Muscle layer of colon (tissue), 2 donors: ENCODE measurements at regions not wholly inside any gene's neighbourhood (a gene's known extent, or its start where the extent isn't known, plus 50 kb on each side); places are given as distances from the start of the nearest gene placed in this dataset.

ENCODE experiments used
- H3K27ac ChIP-seq: one replicate; pipeline ENCODE4 v1.7.0; 2013; ENCODE audit warnings: low read depth, mild to moderate bottlenecking, low read length, moderate library complexity
- H3K27me3 ChIP-seq, 2 donors: one replicate each; pipeline ENCODE4 v1.7.0; 2013; ENCODE audit warnings: low read length in 2 of 2, mild to moderate bottlenecking in 2 of 2; ENCODE audit not compliant: insufficient read depth in 2 of 2, control insufficient read depth in 1 of 2
- H3K36me3 ChIP-seq: one replicate; pipeline ENCODE4 v1.7.0; 2013; ENCODE audit warnings: mild to moderate bottlenecking, low read length; ENCODE audit not compliant: insufficient read depth
- H3K4me1 ChIP-seq: one replicate; pipeline ENCODE4 v1.7.0; 2013; ENCODE audit warnings: mild to moderate bottlenecking, low read length; ENCODE audit not compliant: insufficient read depth
- H3K4me3 ChIP-seq, 2 donors: one replicate each; pipeline ENCODE4 v1.7.0; 2013; ENCODE audit warnings: low read length in 2 of 2, low read depth in 1 of 2, mild to moderate bottlenecking in 1 of 2, moderate library complexity in 1 of 2
- H3K9ac ChIP-seq: one replicate; pipeline ENCODE4 v1.7.0; 2013; ENCODE audit warnings: low read length
- H3K9me3 ChIP-seq: one replicate; pipeline ENCODE4 v1.7.0; 2013; ENCODE audit warnings: mild to moderate bottlenecking, low read length
- donor health status: abdominal sarcoma.
- donor health status: Adenocarcinoma of cecum.

DNA sequence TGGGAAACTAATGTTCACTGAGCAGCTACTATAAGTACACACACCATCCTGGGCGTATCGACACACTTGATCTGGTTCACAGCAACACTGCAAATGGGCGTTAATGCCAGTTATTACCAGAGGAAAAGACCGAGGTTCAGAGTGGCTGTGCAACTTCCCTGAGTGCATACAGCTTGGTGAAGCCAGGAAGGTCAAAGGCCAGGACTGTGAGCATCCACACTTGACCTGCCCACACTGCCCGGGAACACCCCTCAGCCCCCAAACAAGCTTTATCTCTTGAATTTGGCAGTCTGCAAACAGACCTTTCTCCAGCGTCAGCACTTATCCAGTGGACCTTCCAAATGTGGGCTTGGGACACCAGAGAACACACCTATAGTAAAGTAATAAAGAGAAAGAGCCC is 312.6 kb downstream of the BCL11B start:
- no peaks in the 10 kb centered on the region for H3K36me3 ChIP-seq
- H3K27ac ChIP-seq = no peak overlapping the region
- H3K9me3 ChIP-seq = no peaks in the 10 kb centered on the region
- H3K4me3 ChIP-seq = no peak overlapping the region
- H3K9ac ChIP-seq = no peak overlapping the region
- no peaks in the 10 kb centered on the region for H3K27me3 ChIP-seq
- H3K4me1 ChIP-seq = no peaks in the 10 kb centered on the region

GRCh38 chr14:98959958-98960616 is 311.9 kb downstream of the BCL11B start:
- no peaks in the 10 kb centered on the region for H3K9me3 ChIP-seq
- no peak overlapping the region for H3K27ac ChIP-seq
- H3K36me3 ChIP-seq = no peaks in the 10 kb centered on the region
- no peaks in the 10 kb centered on the region for H3K27me3 ChIP-seq
- no peak overlapping the region for H3K4me3 ChIP-seq
- H3K4me1 ChIP-seq = no peaks in the 10 kb centered on the region
- no peak overlapping the region for H3K9ac ChIP-seq

GRCh38 chr14:98960617-98961013 is 311.4 kb downstream of the BCL11B start:
- H3K27me3 ChIP-seq = no peaks in the 10 kb centered on the region

DNA sequence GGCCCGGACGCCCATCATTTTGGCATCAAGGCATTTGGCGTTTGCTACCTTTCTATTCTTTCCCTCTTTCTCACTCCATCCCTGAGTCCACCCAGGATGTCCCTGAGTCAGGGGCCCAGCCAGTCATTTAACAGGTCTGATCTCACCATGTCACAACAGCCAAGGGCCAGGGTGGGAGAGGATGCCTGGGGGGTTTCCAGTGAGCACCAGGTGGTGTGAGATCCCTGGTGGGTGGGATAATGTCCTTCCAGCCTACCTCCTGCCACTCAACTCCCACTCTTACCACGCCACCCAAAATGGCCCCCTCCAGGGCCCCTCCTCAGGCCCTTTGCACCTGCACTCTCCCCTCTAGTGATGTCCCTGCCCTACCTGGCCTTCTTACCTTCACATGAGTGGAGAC is 310.8 kb downstream of the BCL11B start:
- Histone ChIP-seq H3K9ac (no peak overlapping the region), H3K36me3 (no peaks in the 10 kb centered on the region), H3K27me3 (no peaks in the 10 kb centered on the region)

More at GRCh38 chr14:98960617-98961013, 311.4 kb downstream of the BCL11B start:
- Histone ChIP-seq H3K36me3 (no peaks in the 10 kb centered on the region), H3K4me3 (no peak overlapping the region), H3K9me3 (no peaks in the 10 kb centered on the region), H3K9ac (no peak overlapping the region), H3K4me1 (no peaks in the 10 kb centered on the region), H3K27ac (no peak overlapping the region)

DNA sequence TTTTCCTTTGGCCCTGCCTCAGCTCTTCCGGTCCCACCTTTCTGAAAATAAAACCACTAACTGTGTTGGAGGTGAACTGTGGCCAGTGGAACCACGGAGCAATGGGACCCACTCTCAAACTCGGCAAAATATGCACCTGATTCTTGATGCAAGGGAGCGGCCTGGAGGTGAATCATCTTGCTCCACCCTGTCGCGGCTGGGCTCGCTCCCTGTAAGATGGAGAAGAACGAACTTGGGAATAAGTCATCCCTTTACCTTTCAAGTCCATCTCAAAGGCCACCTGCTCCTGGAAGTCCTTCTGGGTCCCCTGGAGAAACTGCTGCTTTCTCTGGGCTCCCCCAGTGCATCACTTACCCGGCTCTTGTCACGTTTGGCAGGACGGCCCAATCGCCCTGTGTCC is 309.9 kb downstream of the BCL11B start:
- H3K36me3 ChIP-seq = no peaks in the 10 kb centered on the region
- no peak overlapping the region for H3K9ac ChIP-seq
- H3K9me3 ChIP-seq = no peaks in the 10 kb centered on the region
- no peaks in the 10 kb centered on the region for H3K27me3 ChIP-seq
- H3K4me1 ChIP-seq = no peaks in the 10 kb centered on the region
- no peak overlapping the region for H3K27ac ChIP-seq
- no peak overlapping the region for H3K4me3 ChIP-seq

More for the DNA sequence above, 310.8 kb downstream of the BCL11B start:
- H3K9me3 ChIP-seq = no peaks in the 10 kb centered on the region
- H3K27ac ChIP-seq = no peak overlapping the region
- no peaks in the 10 kb centered on the region for H3K4me1 ChIP-seq
- H3K4me3 ChIP-seq = no peak overlapping the region

GRCh38 chr14:98963610-98964009 is 308.4 kb downstream of the BCL11B start:
- Histone ChIP-seq H3K27me3 (no peaks in the 10 kb centered on the region), H3K9me3 (no peaks in the 10 kb centered on the region), H3K4me3 (no peak overlapping the region), H3K9ac (no peak overlapping the region), H3K36me3 (no peaks in the 10 kb centered on the region), H3K27ac (no peak overlapping the region), H3K4me1 (no peaks in the 10 kb centered on the region)

DNA sequence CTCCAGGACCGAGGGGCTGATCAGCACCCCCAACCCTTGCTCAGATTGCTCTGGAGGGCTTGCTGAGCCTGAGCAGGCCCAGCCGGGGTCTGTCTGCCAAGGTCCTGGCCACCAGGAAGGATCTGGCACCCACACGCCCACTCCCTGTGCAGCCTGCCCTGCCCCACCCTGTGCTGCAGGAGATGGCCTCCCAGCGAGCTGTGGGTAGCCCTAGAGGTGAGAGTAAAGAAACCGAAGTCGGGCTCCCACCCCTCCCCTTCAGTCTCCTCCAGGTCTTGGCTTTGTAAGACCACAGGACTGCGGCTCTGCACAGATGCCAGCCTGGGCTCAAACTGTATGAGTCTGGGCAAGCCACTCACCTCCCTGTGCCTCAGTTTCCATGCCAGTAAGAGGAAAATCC is 307.8 kb downstream of the BCL11B start:
- no peak overlapping the region for H3K4me3 ChIP-seq
- H3K4me1 ChIP-seq = no peaks in the 10 kb centered on the region
- no peak overlapping the region for H3K9ac ChIP-seq
- no peaks in the 10 kb centered on the region for H3K36me3 ChIP-seq
- H3K9me3 ChIP-seq = no peaks in the 10 kb centered on the region
- no peaks in the 10 kb centered on the region for H3K27me3 ChIP-seq
- H3K27ac ChIP-seq = no peak overlapping the region

DNA sequence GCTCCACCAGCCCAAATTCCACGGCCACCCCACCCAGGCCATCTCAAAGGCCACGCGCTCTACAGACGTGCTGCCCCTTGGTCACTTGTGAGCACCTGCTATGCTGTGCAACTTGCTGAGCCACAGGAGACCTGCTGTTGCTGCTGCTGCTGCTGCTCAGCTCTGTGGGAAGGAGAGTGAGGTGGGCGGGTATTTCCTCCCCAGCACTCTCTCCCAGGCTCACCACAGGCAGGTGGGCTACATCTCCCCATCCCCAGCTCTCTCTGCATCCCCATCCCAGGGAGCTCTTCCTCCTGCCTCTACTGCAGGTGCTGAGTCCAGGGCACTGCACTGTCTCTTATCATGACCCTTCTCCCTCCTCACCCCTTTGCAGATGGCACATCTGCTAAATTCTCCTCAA is 306.9 kb downstream of the BCL11B start:
- no peaks in the 10 kb centered on the region for H3K27me3 ChIP-seq
- no peak overlapping the region for H3K27ac ChIP-seq
- H3K36me3 ChIP-seq = no peaks in the 10 kb centered on the region
- no peaks in the 10 kb centered on the region for H3K4me1 ChIP-seq
- H3K9ac ChIP-seq = no peak overlapping the region
- H3K9me3 ChIP-seq = no peaks in the 10 kb centered on the region
- no peak overlapping the region for H3K4me3 ChIP-seq

- Histone ChIP-seq H3K9ac (no peak overlapping the region), H3K9me3 (no peaks in the 10 kb centered on the region), H3K36me3 (no peaks in the 10 kb centered on the region), H3K27me3 (no peaks in the 10 kb centered on the region), H3K27ac (no peak overlapping the region), H3K4me1 (no peaks in the 10 kb centered on the region), H3K4me3 (no peak overlapping the region)
Measured at GRCh38 chr14:98966016-98966415, 306.0 kb downstream of the BCL11B start.

DNA sequence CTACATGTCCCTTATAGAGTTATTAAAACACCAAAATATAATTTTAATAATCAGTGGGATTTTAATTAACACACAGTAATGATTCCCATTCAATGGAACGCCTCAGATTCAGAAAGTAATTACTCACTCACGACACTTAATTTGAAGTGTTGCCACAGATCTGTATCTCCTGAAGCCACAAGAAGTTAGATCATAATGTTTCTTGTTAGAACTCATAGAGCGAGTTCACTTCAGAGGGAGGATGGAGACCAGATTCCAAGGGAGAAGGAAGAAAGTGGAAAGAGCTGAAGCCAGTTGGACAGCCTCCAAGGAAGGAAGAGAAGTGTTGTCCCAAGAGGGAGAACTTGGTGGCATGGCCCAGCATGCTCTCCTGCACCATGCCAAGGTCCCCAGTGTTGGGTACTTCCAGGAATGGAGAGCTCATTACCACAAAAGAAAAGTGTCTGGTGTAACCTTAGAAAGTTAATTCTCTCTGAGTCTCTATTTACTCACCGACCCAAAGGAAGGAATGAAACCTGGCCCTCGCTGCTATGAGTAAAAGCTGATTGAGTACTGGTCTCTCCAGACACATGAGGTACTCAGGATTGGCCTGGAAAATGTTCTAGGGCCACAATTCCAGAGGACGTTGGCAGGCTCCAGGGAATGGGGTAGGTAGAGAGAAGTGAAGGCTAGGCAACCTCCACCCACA is 305.4 kb downstream of the BCL11B start:
- H3K27ac ChIP-seq = no peak overlapping the region

DNA sequence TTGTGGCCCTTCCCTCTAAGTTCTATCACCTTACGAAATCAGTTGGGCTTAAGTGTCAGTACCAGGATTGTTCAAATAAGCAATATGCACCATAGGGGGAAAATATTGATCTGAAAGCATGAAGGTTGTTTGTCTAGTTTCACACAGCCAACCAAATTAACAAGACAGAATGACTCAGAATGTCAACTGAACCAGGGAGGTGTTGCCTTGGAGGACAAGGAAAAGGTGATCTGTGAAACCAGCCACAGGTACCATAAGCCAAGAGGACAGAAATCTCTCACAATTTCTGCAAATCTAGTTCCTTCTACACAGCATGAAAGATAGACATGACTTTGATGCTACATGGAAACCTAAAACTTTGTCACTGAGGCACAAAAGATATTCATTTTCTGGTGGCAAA is 297.9 kb downstream of the BCL11B start:
- no peak overlapping the region for H3K4me3 ChIP-seq
- no peaks in the 10 kb centered on the region for H3K27me3 ChIP-seq
- H3K9ac ChIP-seq = no peak overlapping the region
- no peak overlapping the region for H3K27ac ChIP-seq
- no peaks in the 10 kb centered on the region for H3K4me1 ChIP-seq
- no peaks in the 10 kb centered on the region for H3K9me3 ChIP-seq
- H3K36me3 ChIP-seq = no peaks in the 10 kb centered on the region

More for the DNA sequence above, 305.4 kb downstream of the BCL11B start:
- Histone ChIP-seq H3K36me3 (no peaks in the 10 kb centered on the region), H3K4me1 (no peaks in the 10 kb centered on the region), H3K9me3 (no peaks in the 10 kb centered on the region), H3K9ac (no peak overlapping the region), H3K27me3 (no peaks in the 10 kb centered on the region), H3K4me3 (no peak overlapping the region)

DNA sequence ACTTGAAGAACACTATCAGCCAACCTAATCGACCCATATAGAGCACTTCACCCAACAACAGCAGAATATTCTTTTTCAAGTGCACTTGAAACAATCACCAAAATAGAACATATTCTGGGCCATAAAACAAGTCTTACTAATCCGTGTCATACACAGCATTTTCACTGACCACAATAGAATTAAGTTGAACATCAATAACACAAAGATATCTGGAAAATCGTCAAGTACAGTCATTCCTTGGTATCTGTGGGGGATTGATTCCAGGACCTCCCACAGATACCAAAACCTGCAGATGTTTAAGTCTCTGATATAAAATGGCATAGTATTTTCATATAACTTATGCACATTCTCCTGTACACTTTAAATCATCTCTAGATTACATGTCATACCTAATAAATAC is 295.7 kb downstream of the BCL11B start:
- H3K9ac ChIP-seq = no peak overlapping the region
- H3K9me3 ChIP-seq = no peaks in the 10 kb centered on the region
- no peak overlapping the region for H3K4me3 ChIP-seq
- H3K27ac ChIP-seq = no peak overlapping the region
- no peaks in the 10 kb centered on the region for H3K36me3 ChIP-seq
- H3K27me3 ChIP-seq = no peaks in the 10 kb centered on the region
- no peaks in the 10 kb centered on the region for H3K4me1 ChIP-seq
